ENCODE measurements at regions not wholly inside any gene's neighbourhood (a gene's known extent, or its start where the extent isn't known, plus 50 kb on each side); places are given as distances from the start of the nearest gene placed in this dataset.

GRCh38 chr2:40592218-40592617 is 140.3 kb upstream of the SLC8A1 start:
- POLR2A ChIA-PET (ENCODE audit: unreplicated experiment), result no interaction called here
- CTCF ChIA-PET, result no interaction called here
- Histone ChIP-seq H3K79me2 (ENCODE audit: low read depth) (no peaks in the 10 kb centered on the region), H3K27ac (no peak overlapping the region), H2AFZ (no peak overlapping the region), H3K9me3 (ENCODE audit: insufficient read depth, low read depth) (no peaks in the 10 kb centered on the region), H3K27me3 (ENCODE audit: insufficient read depth, low read depth) (no peaks in the 10 kb centered on the region), H3K4me2 (no peak overlapping the region), H3F3A (ENCODE audit: insufficient read depth, low read depth) (no peaks in the 10 kb centered on the region), H3K4me3 (no peak overlapping the region), H3K9me2 (ENCODE audit: insufficient read depth) (no peaks in the 10 kb centered on the region), H3K36me3 (ENCODE audit: low read depth) (no peaks in the 10 kb centered on the region), H4K20me1 (ENCODE audit: insufficient read depth) (no peaks in the 10 kb centered on the region), H3K4me1 (replicated peaks; ENCODE audit: insufficient read depth) (no peaks in the 10 kb centered on the region)
- no peak for DNase-seq
- BruUV-seq (replicated peaks), result no TSS peak
- intact Hi-C loops (cut with micrococcal nuclease; ENCODE audit: unreplicated experiment), result no loop called here
- no peak for TF ChIP-seq CTCF (conservative IDR thresholded peaks at IDR 0.05)
- no peak for TF ChIP-seq EZH2 (IDR thresholded peaks at IDR 0.05; ENCODE audit: low read depth)

- no peaks in the 10 kb centered on the region for H3K27me3 ChIP-seq (ENCODE audit: insufficient read depth, low read depth)
Measured at GRCh38 chr2:40606862-40607261, 155.0 kb upstream of the SLC8A1 start.

GRCh38 chr2:40611196-40611595 is 159.3 kb upstream of the SLC8A1 start:
- Histone ChIP-seq H3K9me2 (ENCODE audit: insufficient read depth) (no peaks in the 10 kb centered on the region; the same call in 1 of the 2 replicates), H2AFZ (0 out of 2 replicates have a peak overlapping the region, but pooled peaks have one; percentile 25), H4K20me1 (ENCODE audit: insufficient read depth) (no peaks in the 10 kb centered on the region), H3F3A (ENCODE audit: insufficient read depth, low read depth) (no peaks in the 10 kb centered on the region), H3K27me3 (ENCODE audit: insufficient read depth, low read depth) (no peaks in the 10 kb centered on the region), H3K4me1 (replicated peaks; ENCODE audit: insufficient read depth) (no peaks in the 10 kb centered on the region), H3K79me2 (ENCODE audit: low read depth) (no peaks in the 10 kb centered on the region), H3K4me3 (no peak overlapping the region), H3K9me3 (ENCODE audit: insufficient read depth, low read depth) (no peaks in the 10 kb centered on the region), H3K27ac (no peak overlapping the region), H3K4me2 (no peak overlapping the region), H3K36me3 (ENCODE audit: low read depth) (no peaks in the 10 kb centered on the region)
- no peak for TF ChIP-seq EZH2 (IDR thresholded peaks at IDR 0.05; ENCODE audit: low read depth)
- intact Hi-C loops (cut with micrococcal nuclease; ENCODE audit: unreplicated experiment), result no loop called here
- DNase-seq, result no peak
- ChIA-PET POLR2A (ENCODE audit: unreplicated experiment) (no interaction called here), CTCF (no interaction called here)
- no TSS peak for BruUV-seq (replicated peaks)

More at GRCh38 chr2:40606862-40607261, 155.0 kb upstream of the SLC8A1 start:
- no TSS peak for BruUV-seq (replicated peaks)
- H4K20me1 ChIP-seq (ENCODE audit: insufficient read depth), result no peaks in the 10 kb centered on the region
- H3K4me1 ChIP-seq (replicated peaks; ENCODE audit: insufficient read depth), result no peaks in the 10 kb centered on the region
- H3K36me3 ChIP-seq (ENCODE audit: low read depth), result no peaks in the 10 kb centered on the region
- no peaks in the 10 kb centered on the region for H3F3A ChIP-seq (ENCODE audit: insufficient read depth, low read depth)
- no peaks in the 10 kb centered on the region for H3K79me2 ChIP-seq (ENCODE audit: low read depth)
- no peak overlapping the region for H3K4me3 ChIP-seq
- ChIA-PET POLR2A (ENCODE audit: unreplicated experiment) (no interaction called here), CTCF (no interaction called here)
- H3K4me2 ChIP-seq, result no peak overlapping the region
- no peak overlapping the region for H2AFZ ChIP-seq
- TF ChIP-seq EZH2 (IDR thresholded peaks at IDR 0.05; ENCODE audit: low read depth) (no peak), CTCF (conservative IDR thresholded peaks at IDR 0.05) (no peak)
- no peaks in the 10 kb centered on the region for H3K9me3 ChIP-seq (ENCODE audit: insufficient read depth, low read depth)
- intact Hi-C loops (cut with micrococcal nuclease; ENCODE audit: unreplicated experiment), result no loop called here
- no peak for DNase-seq
- H3K9me2 ChIP-seq (ENCODE audit: insufficient read depth), result no peaks in the 10 kb centered on the region
- no peak overlapping the region for H3K27ac ChIP-seq

- no peaks in the 10 kb centered on the region for H3K9me3 ChIP-seq (ENCODE audit: insufficient read depth, low read depth)
- H3K36me3 ChIP-seq (ENCODE audit: low read depth), result no peaks in the 10 kb centered on the region
- peak overlapping the region; percentile 12 for H3K27ac ChIP-seq
- no peaks in the 10 kb centered on the region for H4K20me1 ChIP-seq (ENCODE audit: insufficient read depth)
- H3K4me3 ChIP-seq, result no peak overlapping the region
- BruUV-seq (replicated peaks), result no TSS peak
- no peak for DNase-seq
- peak overlapping the region; percentile 4; the same call in 1 of the 2 replicates for H2AFZ ChIP-seq
- no peaks in the 10 kb centered on the region for H3K79me2 ChIP-seq (ENCODE audit: low read depth)
- CTCF ChIA-PET, result no interaction called here
- H3K4me1 ChIP-seq (replicated peaks; ENCODE audit: insufficient read depth), result peaks cover 12% of the 10 kb centered on the region; the same call in 1 of the 2 replicates
- peak overlapping the region; percentile 6; the same call in 1 of the 2 replicates for H3K4me2 ChIP-seq
- intact Hi-C loops (cut with micrococcal nuclease; ENCODE audit: unreplicated experiment), result no loop called here
- POLR2A ChIA-PET (ENCODE audit: unreplicated experiment), result no interaction called here
- H3K27me3 ChIP-seq (ENCODE audit: insufficient read depth, low read depth), result no peaks in the 10 kb centered on the region
- H3F3A ChIP-seq (ENCODE audit: insufficient read depth, low read depth), result no peaks in the 10 kb centered on the region
- TF ChIP-seq CTCF (conservative IDR thresholded peaks at IDR 0.05) (no peak), EZH2 (IDR thresholded peaks at IDR 0.05; ENCODE audit: low read depth) (no peak)
- no peaks in the 10 kb centered on the region for H3K9me2 ChIP-seq (ENCODE audit: insufficient read depth)
Measured at GRCh38 chr2:40625849-40626248, 174.0 kb upstream of the SLC8A1 start.

All from PC-9 (cell line).